ENCODE measurements at regions not wholly inside any gene's neighbourhood (a gene's known extent, or its start where the extent isn't known, plus 50 kb on each side); places are given as distances from the start of the nearest gene placed in this dataset.

DNA sequence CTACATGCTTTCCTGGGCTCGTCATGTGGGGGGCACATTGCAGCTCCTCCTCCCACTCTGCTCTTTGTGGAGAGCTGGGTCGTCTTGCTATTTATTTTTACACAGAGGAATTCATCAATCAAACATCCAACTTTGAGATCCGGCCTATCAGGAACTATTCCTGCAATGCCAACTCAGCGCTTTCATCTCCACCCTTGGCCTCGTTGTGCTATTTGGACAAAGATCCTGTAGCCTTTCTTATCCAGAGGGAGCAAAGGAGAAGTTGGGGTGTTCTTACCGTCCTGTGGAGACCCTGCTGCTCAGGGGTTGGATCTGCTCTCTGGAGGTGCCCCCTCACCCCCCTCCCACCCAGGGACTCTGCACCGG is 92.1 kb downstream of the ASB1 start:
- CTCF ChIA-PET (ENCODE audit: unreplicated experiment) = no interaction called here
- POLR2A ChIA-PET = no interaction called here
- Histone ChIP-seq H3K36me3 (ENCODE audit: insufficient read depth, low read length) (no peaks in the 10 kb centered on the region), H2AFZ (ENCODE audit: low read length) (no peak overlapping the region), H3K79me2 (ENCODE audit: insufficient read depth, low read depth, low read length) (no peaks in the 10 kb centered on the region), H3K4me3 (ENCODE audit: low read depth, low read length, poor library complexity, severe bottlenecking) (no peak overlapping the region), H3K27ac (ENCODE audit: low read depth, low read length, poor library complexity, severe bottlenecking) (no peak overlapping the region), H4K20me1 (ENCODE audit: insufficient read depth, low read length) (no peaks in the 10 kb centered on the region), H3K9me2 (ENCODE audit: insufficient read depth, low read length) (no peaks in the 10 kb centered on the region), H3K4me1 (ENCODE audit: insufficient read depth, low read length, poor library complexity, severe bottlenecking) (no peaks in the 10 kb centered on the region), H3K9me3 (ENCODE audit: low read length) (no peaks in the 10 kb centered on the region), H3K4me2 (ENCODE audit: low read length) (no peak overlapping the region)
- no TSS peak for BruUV-seq (replicated peaks)
- intact Hi-C loops (cut with micrococcal nuclease; ENCODE audit: unreplicated experiment) = no loop called here
- DNase-seq (ENCODE audit: low spot score) = no peak
- TF ChIP-seq EZH2phosphoT487 (IDR thresholded peaks at IDR 0.05; ENCODE audit: borderline replicate concordance, low read depth, low read length) (no peak), CTCF (conservative IDR thresholded peaks at IDR 0.05; ENCODE audit: low read length) (no peak)

- BruUV-seq (replicated peaks) = no TSS peak
- Histone ChIP-seq H3K9me3 (ENCODE audit: low read length) (no peaks in the 10 kb centered on the region), H3K4me1 (ENCODE audit: insufficient read depth, low read length, poor library complexity, severe bottlenecking) (no peaks in the 10 kb centered on the region), H3K27ac (ENCODE audit: low read depth, low read length, poor library complexity, severe bottlenecking) (no peak overlapping the region), H3K4me2 (ENCODE audit: low read length) (no peak overlapping the region), H4K20me1 (ENCODE audit: insufficient read depth, low read length) (no peaks in the 10 kb centered on the region), H3K79me2 (ENCODE audit: insufficient read depth, low read depth, low read length) (no peaks in the 10 kb centered on the region), H3K9me2 (ENCODE audit: insufficient read depth, low read length) (no peaks in the 10 kb centered on the region), H3K36me3 (ENCODE audit: insufficient read depth, low read length) (no peaks in the 10 kb centered on the region), H3K4me3 (ENCODE audit: low read depth, low read length, poor library complexity, severe bottlenecking) (no peak overlapping the region), H2AFZ (ENCODE audit: low read length) (no peak overlapping the region)
- no peak for TF ChIP-seq CTCF (conservative IDR thresholded peaks at IDR 0.05; ENCODE audit: low read length)
- no peak for TF ChIP-seq EZH2phosphoT487 (IDR thresholded peaks at IDR 0.05; ENCODE audit: borderline replicate concordance, low read depth, low read length)
- POLR2A ChIA-PET = interaction anchor here (1.2 kb wide), 1 partner anchor 23 kb away, joined by 5 read pairs; no protein-coding TSS in a partner anchor
- CTCF ChIA-PET (ENCODE audit: unreplicated experiment) = no interaction called here
- intact Hi-C loops (cut with micrococcal nuclease; ENCODE audit: unreplicated experiment) = no loop called here
- no peak for DNase-seq (ENCODE audit: low spot score)
These were observed 93.7 kb downstream of the ASB1 start for GRCh38 chr2:238520359-238520886.

GRCh38 chr2:238521002-238521401 is 94.3 kb downstream of the ASB1 start:
- Histone ChIP-seq H3K4me1 (ENCODE audit: insufficient read depth, low read length, poor library complexity, severe bottlenecking) (no peaks in the 10 kb centered on the region), H3K4me2 (ENCODE audit: low read length) (no peak overlapping the region), H3K27ac (ENCODE audit: low read depth, low read length, poor library complexity, severe bottlenecking) (no peak overlapping the region), H3K9me3 (ENCODE audit: low read length) (no peaks in the 10 kb centered on the region), H3K36me3 (ENCODE audit: insufficient read depth, low read length) (no peaks in the 10 kb centered on the region), H2AFZ (ENCODE audit: low read length) (no peak overlapping the region), H4K20me1 (ENCODE audit: insufficient read depth, low read length) (no peaks in the 10 kb centered on the region), H3K79me2 (ENCODE audit: insufficient read depth, low read depth, low read length) (no peaks in the 10 kb centered on the region), H3K9me2 (ENCODE audit: insufficient read depth, low read length) (no peaks in the 10 kb centered on the region), H3K4me3 (ENCODE audit: low read depth, low read length, poor library complexity, severe bottlenecking) (no peak overlapping the region)
- BruUV-seq (replicated peaks) = no TSS peak
- intact Hi-C loops (cut with micrococcal nuclease; ENCODE audit: unreplicated experiment) = no loop called here
- ChIA-PET POLR2A (no interaction called here), CTCF (ENCODE audit: unreplicated experiment) (no interaction called here)
- no peak for DNase-seq (ENCODE audit: low spot score)
- TF ChIP-seq CTCF (conservative IDR thresholded peaks at IDR 0.05; ENCODE audit: low read length) (no peak), EZH2phosphoT487 (IDR thresholded peaks at IDR 0.05; ENCODE audit: borderline replicate concordance, low read depth, low read length) (no peak)

All from OCI-LY7 (cell line).